Fibroblast of skin of abdomen (primary cell): ENCODE measurements at regions not wholly inside any gene's neighbourhood (a gene's known extent, or its start where the extent isn't known, plus 50 kb on each side); places are given as distances from the start of the nearest gene placed in this dataset.
"Not testable (repeated sequence)": the region's sequence is repeated elsewhere in the genome, so short reads cannot be mapped to it uniquely, and the experiment has no call there.

Experiments
- DNase-seq: peaks from one replicate; pipeline ENCODE4 v3.0.0-alpha.2; 2013

DNA sequence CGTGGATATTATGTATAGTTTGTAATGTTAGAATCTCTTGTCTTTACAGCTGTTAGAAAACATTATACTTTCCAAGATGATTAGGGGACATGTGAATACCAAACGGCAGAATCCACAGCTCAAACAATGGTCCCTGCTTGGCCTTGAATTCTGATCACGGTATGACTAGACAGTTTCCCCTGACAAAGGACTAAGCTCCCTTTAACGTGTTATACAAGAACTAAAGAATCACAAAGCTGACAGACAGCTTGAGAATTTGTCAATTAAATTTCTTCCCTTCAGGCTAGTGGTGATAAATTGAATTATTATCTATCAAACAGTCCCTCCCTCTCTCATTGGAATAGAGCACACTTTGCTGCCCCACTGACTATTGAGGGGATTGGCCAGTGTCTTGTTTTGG is 359.2 kb upstream of the ID2 start:
- DNase-seq = no peak

DNA sequence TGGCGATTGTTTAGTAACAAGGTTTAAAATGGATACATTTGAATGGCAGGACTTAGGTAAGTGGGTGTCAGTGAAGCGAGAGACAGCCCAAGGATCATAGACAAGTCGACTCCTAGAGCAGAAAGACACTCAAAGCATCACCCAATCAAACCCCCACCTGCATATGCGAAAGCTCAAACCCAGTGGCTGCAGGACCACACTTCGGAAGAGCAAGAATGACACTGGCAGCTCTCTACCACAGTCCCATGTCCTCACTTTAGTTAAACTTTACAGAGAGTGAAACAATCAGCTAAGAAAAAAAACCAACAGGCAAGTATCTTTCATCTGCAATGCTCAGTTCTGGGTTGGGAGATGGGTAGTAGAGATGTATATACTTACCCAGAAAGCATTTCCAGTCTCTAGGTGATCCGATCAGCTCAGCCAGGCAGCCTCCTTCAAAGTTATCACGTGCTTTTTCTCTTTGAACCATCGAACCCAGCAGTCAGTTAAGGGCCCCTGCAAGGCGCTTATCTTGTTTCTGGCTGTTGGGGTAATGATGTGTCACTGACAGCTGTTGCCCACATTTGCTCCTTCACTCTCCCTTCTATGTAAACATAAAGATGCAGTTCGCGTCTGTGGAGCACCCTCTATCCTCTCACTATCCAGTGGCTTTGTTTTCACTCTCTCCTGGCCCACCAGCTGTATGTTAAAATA is 357.5 kb upstream of the ID2 start:
- peak; percentile 25 for DNase-seq

DNA sequence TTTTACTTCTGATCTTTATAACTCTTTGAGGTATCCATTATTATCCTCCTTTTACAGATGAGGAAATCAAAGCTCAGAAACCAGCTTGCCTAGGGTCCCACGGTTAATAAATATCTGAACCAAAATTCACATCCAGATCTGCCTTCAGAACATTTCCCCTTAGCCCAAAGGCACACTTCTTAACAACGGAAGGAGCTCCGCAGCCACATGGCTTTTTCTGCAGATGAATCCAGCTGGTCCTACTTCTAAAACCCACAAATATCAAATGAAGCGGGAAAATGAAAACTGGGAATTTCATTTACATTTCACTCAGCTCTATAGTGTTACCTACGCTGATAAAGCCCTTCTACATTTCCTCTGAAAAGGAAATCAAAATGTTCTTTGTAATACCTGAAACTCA is 357.0 kb upstream of the ID2 start:
- no peak for DNase-seq

- no peak for DNase-seq
These were observed 354.3 kb upstream of the ID2 start for GRCh38 chr2:8327371-8328100.

- DNase-seq = no peak
These were observed 353.6 kb upstream of the ID2 start for GRCh38 chr2:8328217-8328616.

- DNase-seq = no peak
These were observed 351.9 kb upstream of the ID2 start for GRCh38 chr2:8329660-8330622.

DNA sequence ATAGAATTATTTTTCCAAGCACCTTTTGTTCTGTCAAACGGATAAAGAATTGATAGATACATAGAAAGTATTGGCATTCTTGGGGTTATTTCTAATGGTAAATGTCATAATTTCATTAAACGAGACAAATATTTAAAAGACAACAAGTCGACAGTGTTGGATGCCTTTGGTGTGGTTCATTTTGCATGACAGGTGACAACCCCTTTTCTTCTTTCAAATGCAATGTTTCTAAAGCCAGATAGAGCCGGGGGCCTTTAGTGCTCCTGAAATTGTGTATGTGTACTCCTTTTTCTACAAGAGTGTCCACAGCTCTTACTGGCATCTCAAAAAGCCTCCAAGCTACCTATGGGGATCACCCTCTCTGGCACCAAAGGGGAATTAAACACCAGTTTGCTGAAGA is 350.8 kb upstream of the ID2 start:
- DNase-seq = no peak

GRCh38 chr2:8332646-8333045 is 349.2 kb upstream of the ID2 start:
- DNase-seq = no peak

DNA sequence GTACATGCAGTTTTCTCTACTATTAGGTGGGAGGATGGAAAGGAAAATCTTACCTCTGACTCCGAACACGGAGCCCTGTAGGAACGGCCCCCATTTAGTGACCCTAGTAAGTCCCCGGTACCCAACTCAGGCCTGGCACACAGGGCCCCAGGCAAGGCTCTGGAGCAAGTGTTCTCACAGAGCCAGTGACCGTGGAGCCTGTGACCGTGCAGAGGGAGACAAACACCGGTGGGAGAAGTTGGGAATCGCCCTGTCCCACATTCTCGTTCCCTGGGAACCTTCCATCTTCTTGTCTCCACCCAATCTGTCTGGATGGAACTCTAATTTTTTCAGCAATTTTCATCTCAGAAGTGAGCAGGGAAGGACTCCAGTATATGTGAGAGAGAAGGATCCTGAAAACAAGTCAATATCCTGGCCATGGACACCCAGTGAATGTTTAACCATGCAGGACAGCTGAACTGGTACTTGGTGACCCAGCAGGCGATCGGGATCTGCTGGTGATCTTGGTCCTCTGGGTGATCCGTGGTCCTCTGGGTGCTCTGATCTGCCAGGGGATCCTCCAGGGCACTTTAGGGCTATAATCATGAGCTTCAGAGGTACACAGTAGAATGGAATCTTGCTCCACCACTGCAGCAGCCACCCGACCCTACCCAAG is 348.6 kb upstream of the ID2 start:
- no peak for DNase-seq

DNA sequence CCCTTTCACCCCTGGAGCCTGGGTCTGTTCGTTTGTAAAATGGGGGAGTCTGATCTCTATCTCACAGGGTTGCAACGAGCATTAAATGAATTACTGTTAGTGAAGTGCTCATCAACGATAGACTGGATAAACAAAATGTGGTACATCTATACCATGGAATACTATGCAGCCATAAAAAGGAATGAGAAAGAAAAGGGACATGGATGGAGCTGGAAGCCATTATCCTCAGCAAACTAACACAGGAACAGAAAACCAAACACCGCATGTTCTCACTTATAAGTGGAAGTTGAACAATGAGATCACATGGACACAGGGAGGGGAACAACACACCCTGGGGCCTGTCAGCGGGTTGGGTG is 348.0 kb upstream of the ID2 start:
- DNase-seq = not testable (repeated sequence)

DNA sequence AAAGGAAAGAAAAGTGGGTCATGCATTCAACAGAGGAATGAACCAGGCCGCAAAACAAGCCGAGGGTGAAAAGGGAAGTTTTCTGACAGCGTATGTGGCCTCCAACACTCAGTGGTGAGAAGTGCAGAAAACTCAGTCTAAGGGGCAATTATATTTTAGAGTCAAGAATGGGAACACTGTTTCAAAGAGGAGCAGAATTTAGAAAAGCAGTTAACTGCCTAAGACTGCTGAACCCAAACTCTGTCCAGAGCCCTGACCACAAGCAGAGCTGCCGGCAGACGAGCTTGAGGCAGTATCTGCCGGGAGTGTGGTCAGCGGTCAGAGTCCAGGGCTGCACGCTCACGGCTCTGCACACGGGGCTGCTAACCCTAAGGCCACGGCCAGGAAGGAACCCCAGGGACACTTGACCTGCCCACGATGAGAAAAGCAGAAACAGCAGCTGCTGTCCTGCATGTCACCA is 347.0 kb upstream of the ID2 start:
- DNase-seq = no peak

- no peak for DNase-seq
These were observed 346.1 kb upstream of the ID2 start for GRCh38 chr2:8335801-8336200.

DNA sequence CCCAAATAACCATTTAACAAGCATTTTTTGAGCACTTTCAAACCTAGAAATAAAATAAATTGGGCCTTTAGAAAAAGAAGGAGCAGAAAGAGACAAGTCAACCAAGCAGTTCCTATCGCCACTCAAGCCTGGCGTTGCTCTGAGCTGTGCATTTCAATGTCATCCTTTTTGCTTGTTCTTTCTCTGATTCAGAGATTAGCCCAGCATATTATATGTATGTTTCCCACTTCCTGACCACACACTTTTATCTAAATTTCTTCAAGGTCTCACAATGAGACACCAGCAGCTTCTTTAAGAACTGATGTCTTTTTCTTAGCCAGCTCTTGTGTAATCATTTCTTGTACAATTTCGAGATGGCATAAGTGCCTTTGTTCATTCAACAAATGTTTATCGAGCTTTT is 344.5 kb upstream of the ID2 start:
- DNase-seq = no peak

DNA sequence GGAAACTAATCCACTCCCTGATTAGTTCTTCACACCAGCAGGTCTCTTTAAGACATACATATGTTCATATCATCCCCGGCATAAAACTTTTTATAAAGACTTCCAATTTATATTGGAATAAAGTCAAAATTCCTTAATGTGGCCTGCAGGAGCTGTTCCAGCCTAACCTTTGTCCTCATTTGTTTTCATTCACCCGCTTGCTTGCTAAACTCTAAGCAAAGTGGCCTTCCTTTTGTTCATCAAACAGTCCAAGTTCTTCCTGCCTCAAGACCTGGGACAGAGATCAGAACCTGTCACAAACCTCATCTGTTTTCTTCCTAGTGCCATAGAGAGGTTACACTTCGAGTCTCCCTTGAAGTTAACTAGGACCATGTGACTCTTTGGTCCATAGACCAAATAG is 339.4 kb upstream of the ID2 start:
- no peak for DNase-seq

DNA sequence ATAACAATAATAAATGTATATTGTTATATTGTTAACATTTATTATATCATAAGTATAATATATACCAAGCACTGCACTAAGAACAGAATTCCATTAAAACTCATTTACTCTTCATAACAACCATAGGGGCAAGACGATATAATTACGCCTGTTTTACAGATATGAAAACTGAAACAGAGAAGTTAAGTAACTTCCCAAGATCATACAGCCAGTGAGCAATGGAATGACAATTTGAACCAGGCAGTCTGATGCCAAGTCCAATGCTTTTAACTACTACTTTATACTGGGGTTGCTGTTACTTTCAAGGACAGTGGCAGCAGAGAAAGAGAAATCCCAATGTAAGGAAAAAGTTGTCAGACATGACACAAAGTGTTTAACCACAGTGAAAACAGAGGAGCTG is 338.8 kb upstream of the ID2 start:
- no peak for DNase-seq

DNA sequence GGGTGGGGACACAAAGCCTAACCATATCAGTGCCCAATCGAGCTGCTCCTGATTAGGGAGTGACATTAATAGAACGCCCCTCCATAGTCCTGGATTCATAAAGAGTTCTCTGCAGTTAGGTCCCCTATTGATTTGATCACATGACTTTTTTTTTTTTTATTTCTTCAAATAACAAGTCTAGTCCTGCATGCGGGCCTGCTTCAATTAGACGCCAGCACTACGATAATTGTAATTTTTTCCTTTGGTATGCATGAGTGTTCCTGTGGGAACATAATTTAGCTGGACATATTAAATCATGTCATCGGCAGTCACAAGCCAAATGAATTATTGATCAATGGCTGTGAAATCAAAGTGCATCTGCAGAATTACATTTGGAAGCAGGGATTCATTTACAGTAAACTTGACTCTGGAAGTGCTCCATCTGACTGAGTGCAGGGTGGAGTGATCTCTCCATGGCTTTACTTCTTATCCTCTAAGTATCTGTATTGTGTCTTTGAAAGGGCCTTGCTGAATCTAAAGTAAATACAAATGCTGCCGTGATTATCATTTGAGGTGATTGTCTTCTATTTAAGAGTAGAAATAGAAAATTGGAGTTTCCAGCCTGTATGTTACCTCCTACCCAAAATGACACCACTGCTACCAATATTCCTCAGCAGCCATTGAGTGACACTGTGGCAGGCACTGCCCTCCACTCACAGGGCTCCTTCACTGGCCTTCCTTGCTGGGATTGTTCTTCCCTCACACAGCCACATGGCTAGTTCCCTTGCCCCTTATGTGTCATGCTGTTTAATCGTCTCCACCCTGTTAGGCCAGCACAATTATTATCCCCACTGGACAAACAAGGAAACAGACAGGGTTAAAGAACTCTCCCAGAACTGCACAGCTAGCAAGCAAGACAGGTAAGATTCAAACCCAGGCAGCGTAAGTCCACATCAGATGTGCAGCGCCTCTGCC is 337.4 kb upstream of the ID2 start:
- peak; percentile 37 for DNase-seq

DNA sequence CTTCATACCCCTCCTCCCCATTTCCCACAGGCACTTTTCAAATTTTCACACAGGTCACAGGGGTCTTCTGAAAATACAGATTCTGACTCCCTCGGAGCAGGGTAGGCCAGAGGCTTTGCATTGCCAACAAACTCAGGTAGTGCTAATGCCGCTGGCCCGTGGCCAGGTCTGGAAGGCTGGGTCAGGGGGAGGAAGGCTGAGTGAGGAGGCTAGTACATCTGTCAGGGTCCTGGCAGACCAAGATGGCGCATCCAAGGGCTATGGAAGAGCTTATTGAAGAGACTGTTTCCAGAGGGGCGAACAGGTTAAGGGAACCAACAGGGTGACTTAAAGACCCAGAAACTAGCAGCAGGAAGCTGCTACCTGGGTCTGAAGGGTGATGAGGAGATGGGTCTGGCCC is 336.7 kb upstream of the ID2 start:
- DNase-seq = no peak

DNA sequence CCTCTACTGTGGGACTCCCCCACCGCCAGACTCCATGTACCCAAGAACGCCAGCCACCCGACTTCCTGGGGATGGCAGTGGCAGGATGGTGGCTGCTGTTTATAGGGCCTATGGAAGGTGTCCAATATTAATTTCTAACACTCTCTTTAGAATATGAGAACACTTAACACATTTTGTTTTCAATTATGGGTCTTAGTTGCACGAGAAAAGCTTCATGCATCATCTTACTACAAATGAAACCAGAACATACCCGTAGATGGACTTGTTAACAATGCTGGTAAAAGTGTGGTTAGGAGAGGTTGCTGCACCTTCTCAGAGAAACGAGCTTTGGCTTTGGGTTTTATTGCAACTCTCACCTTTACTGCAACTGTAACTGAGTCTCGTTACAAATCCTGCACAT is 335.6 kb upstream of the ID2 start:
- DNase-seq = no peak

- DNase-seq = no peak
These were observed 335.0 kb upstream of the ID2 start for GRCh38 chr2:8346706-8347430.

DNA sequence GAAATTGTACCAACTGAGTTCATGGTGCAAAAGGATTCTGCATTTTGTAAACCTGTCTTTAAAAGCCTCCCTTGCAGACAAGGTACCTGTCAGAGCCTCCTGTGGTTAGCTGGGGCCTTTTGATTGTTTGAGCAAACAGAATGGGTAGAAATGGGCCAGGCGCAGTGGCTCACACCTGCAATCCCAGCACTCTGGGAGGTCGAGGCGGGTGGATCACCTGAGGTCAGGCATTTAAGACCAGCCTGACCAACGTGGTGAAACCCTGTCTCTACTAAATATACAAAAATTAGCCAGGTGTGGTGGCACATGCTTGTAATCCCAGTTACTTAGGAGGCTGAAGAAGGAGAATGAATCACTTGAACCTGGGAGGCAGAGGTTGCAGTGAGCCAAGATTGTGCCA is 332.9 kb upstream of the ID2 start:
- not testable (repeated sequence) for DNase-seq

DNA sequence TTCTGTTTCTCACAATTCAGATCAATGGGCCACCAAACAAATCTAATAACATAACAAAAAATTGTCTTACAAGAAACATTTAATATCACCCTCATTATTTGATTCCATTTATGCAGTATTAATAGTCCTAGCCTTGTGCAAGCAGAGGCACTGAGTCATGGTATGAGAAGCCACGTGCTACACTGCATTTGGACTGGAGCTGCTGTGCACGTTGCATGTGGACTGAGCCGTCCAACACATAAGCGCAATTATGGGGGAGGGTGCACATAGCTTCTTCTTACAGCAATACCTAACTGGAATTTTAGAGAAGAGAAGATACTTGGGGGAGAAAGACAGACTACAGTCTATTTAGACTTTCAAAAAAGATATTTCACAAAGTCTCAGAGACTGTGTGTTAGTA is 329.6 kb upstream of the ID2 start:
- peak; percentile 30 for DNase-seq
